GM20000 (cell line): ENCODE measurements at regions not wholly inside any gene's neighbourhood (a gene's known extent, or its start where the extent isn't known, plus 50 kb on each side); places are given as distances from the start of the nearest gene placed in this dataset.

Experiments used
- DNase-seq: peaks from one replicate; pipeline ENCODE4 v3.0.0; 2012; ENCODE audit warnings: low spot score
- CTCF ChIP-seq: IDR thresholded peaks from 2 replicates; pipeline ENCODE4 v1.5.1; 2012; ENCODE audit warnings: mild to moderate bottlenecking, control low read depth; ENCODE audit errors: extremely low read depth, missing control alignments

GRCh38 chr6:141017941-141018340 is 1114.8 kb upstream of the GJE1 start:
- DNase-seq: no peak
- no peak for TF ChIP-seq CTCF

GRCh38 chr6:141000917-141001316 is 1131.8 kb upstream of the GJE1 start:
- no peak for TF ChIP-seq CTCF
- no peak for DNase-seq

- no peak for TF ChIP-seq CTCF
- no peak for DNase-seq
Observed at GRCh38 chr6:140993515-140993914, 1139.2 kb upstream of the GJE1 start.

GRCh38 chr6:140992678-140993077 is 1140.0 kb upstream of the GJE1 start:
- no peak for DNase-seq
- TF ChIP-seq CTCF: no peak

GRCh38 chr6:140988780-140989179 is 1143.9 kb upstream of the GJE1 start:
- no peak for DNase-seq
- no peak for TF ChIP-seq CTCF

- no peak for TF ChIP-seq CTCF
- DNase-seq: no peak
Observed at GRCh38 chr6:140987364-140988155, 1145.2 kb upstream of the GJE1 start.

GRCh38 chr6:140985679-140986275 is 1146.9 kb upstream of the GJE1 start:
- no peak for DNase-seq
- TF ChIP-seq CTCF: no peak
